Activated gamma-delta T cell treated with Interleukin-2 at 50 U/mL for 16 hours (primary cell): ENCODE measurements at regions not wholly inside any gene's neighbourhood (a gene's known extent, or its start where the extent isn't known, plus 50 kb on each side); places are given as distances from the start of the nearest gene placed in this dataset.

Source experiments
- DNase-seq: peaks from one replicate; pipeline ENCODE4 v3.0.0-alpha.2; 2020

DNA sequence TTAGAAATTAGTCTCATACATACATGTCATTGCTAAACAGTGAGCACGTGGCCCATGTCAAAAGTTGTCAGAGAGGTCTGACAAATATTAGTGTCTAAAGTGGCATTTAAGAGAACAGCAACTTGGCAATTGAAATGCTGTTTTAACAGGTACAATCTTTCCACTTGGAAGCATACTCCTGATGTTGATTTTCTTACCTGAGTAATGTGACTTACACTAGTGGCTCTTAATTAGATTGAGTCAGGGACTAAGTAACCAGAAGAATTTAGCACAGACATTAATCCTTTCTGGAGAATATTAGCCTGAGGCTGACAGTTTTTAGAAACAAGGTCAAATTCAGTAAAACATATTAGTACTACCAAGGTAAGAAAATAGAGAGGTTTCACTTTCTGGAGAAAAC, 357.0 kb upstream of the ZNF608 start:
- no peak for DNase-seq

GRCh38 chr5:125106271-125106670, 359.8 kb upstream of the ZNF608 start:
- no peak for DNase-seq

- DNase-seq: no peak
These were observed 360.4 kb upstream of the ZNF608 start for GRCh38 chr5:125106881-125107280.

DNA sequence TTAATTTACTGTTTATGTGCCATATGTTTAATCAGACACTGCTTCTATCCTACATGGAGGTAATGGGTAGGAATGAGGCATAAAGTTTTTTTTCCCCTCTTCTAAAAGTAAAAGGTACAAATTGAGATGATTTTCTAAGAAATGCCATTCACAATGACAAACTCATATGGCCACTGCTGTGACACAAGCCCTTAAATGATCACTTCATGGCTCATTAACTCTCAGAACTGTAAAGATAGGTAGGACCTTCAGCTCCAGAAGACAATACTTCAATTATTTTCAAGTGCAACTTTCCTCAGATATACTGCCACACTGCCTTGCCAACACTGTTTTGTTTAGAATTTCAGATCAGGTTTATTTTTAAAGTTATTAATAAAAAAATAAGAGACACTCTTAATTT, 362.9 kb upstream of the ZNF608 start:
- no peak for DNase-seq

DNA sequence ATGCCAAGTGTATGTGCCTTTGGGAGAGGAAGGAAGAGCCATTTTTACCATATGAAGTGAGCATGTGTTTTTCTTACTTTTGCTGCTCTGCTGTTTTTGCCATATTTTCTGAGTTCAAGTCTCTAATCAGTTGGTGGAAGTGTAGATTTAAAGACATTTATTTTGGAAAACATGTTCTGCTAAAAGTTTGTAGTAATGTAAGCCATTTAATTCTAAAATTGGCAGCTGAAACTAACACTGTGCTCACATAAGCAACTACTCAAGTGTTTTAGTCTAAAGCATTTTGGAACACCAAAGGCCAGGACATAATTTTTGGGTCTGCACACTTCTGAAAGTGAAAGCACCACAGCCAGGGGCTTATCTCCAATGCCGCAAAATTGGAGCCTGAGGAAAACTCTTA, 363.4 kb upstream of the ZNF608 start:
- DNase-seq: no peak

- no peak for DNase-seq
These were observed 365.8 kb upstream of the ZNF608 start for GRCh38 chr5:125112196-125112595.

- DNase-seq: no peak
These were observed 366.9 kb upstream of the ZNF608 start for GRCh38 chr5:125113328-125113727.

GRCh38 chr5:125115195-125115525, 368.7 kb upstream of the ZNF608 start:
- DNase-seq: no peak

DNA sequence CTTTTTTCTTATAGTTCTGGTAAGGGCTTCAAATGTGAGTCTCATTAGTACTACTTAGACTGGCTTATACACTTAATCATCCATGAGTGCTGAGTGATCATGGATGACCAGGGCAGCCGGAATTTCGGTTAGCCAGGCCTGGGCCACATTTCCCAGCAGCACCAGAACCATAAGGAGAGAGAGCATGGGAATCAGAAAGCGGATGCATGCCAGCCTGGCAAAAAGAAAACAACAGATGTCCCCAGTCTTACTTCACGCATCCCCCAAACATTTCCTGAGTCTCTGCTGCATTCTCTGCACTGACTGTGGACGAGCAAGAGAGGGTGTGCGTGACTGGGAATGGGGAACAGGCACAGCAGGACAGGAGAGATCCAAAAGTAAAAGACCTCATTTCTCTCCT, 371.1 kb upstream of the ZNF608 start:
- no peak for DNase-seq

DNA sequence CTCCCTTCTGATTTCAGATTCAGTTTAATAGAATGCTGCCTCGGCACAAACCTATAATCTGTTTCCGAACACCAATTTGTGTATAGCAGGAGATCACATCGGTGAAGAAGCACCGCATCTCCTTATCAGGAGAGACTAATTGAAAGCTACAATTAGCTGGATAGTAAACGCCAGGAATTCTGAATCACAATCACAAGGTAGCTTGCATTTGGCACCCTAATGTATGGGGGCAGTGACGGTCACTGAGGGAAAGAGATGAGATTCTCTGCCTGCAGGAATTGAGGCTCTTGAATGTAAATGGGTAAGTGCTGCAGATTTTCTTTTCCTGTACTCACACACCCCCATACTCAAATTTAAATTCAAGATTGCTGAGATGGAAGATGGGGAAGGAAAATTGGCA, 373.6 kb upstream of the ZNF608 start:
- DNase-seq: no peak

GRCh38 chr5:125125031-125125823, 378.8 kb upstream of the ZNF608 start:
- no peak for DNase-seq

GRCh38 chr5:125126050-125126449, 379.6 kb upstream of the ZNF608 start:
- no peak for DNase-seq

DNA sequence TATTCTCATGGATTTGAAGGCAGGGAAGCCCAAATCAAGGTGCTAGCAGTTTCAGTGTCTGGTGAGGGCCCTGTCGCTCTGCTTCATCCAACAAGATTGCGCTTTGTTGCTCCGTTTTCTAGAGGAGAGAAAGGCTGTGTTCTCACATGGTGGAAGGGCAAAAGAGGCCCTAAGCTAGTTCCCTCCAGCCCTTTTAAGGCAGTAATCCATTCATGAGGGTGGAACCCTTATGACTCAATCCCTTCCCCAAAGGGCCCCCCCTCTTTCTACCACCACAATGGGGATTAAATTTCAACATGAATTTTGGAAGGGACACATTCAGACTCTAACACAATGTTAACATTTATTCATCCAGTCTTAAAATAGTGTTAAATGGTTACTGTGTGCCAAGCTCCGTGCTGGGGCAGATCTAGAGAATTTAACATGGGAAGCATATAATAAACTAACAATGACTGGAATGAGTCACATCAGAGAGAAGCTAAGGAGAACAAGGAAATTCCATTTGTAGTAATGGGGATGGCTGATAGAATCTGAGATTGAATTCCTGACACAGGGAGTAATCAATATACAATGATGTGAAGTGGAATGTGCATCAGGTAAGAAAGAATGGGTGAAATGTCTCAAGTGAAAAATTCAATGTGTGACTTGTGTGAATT, 382.8 kb upstream of the ZNF608 start:
- no peak for DNase-seq

DNA sequence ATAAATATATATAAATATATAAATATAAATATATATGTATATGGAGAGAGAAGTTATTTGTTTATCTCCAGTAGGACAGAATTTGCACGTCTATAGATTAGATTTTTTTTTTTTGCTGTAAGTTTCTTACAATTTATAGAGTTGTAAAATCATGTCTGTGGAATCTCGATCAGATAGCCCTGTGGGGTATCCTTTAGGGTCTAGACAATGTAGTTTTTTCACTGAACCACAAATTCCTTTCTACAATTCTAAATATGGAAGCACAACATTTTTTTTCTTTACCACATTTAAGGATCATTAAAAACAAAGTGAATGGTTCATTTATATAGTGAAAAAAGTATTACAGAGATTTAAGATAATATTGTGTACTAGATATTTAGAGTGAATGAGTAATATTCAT, 384.2 kb upstream of the ZNF608 start:
- no peak for DNase-seq

- no peak for DNase-seq
These were observed 388.0 kb upstream of the ZNF608 start for GRCh38 chr5:125134216-125135081.

- DNase-seq: no peak
These were observed 391.1 kb upstream of the ZNF608 start for GRCh38 chr5:125137535-125137934.

DNA sequence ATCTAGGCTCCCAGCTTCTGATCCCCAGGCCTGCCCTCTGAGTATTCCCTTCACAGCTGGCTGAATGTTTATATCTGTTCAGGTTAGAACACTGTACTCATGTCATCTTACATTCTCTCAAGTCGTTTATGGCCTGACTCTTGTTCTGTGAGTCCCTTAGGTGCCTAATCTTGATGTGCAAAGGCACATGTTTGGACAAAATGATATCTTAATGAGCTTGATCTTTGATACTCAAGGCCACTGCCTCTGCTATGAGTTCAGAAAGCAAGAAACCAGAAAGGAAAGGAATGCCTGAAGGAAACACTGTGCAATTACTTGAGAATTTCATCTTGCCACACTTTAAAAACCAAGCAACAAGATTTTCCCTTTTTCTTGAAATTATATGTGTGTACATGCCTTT, 391.8 kb upstream of the ZNF608 start:
- no peak for DNase-seq

DNA sequence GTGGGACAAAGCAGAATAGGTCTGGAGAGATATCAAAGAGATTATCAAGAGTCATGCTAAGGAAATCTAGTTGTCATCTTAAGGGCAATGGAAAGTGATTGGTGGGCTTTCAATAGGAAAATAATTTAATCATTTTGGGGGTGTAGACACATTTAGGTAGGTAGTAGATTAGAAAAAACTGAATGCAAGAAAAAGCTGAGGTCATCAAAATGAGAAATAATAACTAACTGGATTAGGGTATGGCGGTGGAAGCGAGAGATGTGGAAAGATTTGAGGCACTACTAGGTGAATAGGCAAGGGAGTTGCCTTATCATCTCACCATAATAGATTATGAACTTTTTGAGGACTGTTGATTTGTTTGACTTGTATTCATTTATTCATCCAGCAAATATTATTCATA, 393.2 kb upstream of the ZNF608 start:
- DNase-seq: no peak

DNA sequence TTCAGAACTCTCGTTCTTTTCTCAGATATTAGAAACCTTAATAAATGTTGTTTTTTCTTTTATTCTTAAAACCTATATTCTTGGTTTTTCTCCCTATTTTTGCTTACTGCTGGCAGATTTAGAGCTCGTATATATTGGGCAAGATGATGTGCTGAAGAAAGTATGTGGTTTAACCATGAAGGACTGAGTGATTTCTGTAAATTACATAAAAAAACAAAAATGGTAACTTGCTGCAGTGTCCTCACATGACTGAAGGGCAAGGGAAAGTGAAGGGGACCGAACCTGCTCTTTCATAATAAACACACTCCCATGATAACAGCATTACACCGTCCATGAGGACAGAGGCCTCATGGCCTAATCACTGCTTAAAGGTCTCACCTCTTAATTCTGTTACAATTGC, 393.8 kb upstream of the ZNF608 start:
- no peak for DNase-seq

DNA sequence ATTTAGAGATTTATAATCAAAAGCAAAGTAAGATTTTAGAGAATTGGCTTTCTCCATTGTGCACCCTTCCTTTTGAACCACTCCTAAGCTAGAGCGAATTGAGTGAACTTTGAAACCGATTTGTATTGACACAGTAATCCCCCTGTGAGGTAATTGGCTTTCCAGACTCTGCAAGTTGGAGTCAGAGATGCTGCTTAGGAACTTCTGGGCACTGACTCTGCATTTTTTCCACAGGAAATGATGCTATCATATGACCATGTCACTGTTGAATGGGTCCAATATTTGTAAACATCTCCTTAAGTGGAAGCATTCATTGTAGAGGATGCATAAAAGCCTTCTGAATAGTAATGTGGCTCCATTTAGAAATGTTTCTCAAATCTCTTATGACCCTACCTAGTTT, 394.4 kb upstream of the ZNF608 start:
- DNase-seq: no peak

DNA sequence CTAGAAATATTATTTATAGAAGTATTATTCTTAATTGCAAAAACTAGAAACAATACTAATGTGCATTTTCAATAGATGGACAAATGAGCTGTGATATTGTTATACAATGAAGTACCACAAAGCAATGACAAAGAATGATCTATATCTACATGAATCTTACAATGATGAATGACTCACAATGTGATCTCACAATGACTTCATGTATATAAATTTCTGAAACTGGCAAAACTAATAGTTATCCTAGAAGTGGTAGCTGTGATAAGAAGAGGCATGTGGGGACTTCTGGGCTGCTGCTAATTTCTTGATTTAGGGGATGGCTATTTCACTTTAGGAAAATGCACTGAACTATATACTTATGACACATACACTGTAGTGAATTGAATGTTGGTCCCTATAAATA, 396.0 kb upstream of the ZNF608 start:
- DNase-seq: no peak

- no peak for DNase-seq
These were observed 396.6 kb upstream of the ZNF608 start for GRCh38 chr5:125143011-125143410.

- DNase-seq: no peak
These were observed 401.6 kb upstream of the ZNF608 start for GRCh38 chr5:125148076-125148475.

- no peak for DNase-seq
These were observed 402.3 kb upstream of the ZNF608 start for GRCh38 chr5:125148706-125149105.
